Fibroblast of skin of right quadriceps (primary cell): ENCODE measurements at regions not wholly inside any gene's neighbourhood (a gene's known extent, or its start where the extent isn't known, plus 50 kb on each side); places are given as distances from the start of the nearest gene placed in this dataset.
"Not testable (repeated sequence)": the region's sequence is repeated elsewhere in the genome, so short reads cannot be mapped to it uniquely, and the experiment has no call there.

Experiments
- DNase-seq: peaks from one replicate; pipeline ENCODE4 v3.0.0-alpha.2; 2013

DNA sequence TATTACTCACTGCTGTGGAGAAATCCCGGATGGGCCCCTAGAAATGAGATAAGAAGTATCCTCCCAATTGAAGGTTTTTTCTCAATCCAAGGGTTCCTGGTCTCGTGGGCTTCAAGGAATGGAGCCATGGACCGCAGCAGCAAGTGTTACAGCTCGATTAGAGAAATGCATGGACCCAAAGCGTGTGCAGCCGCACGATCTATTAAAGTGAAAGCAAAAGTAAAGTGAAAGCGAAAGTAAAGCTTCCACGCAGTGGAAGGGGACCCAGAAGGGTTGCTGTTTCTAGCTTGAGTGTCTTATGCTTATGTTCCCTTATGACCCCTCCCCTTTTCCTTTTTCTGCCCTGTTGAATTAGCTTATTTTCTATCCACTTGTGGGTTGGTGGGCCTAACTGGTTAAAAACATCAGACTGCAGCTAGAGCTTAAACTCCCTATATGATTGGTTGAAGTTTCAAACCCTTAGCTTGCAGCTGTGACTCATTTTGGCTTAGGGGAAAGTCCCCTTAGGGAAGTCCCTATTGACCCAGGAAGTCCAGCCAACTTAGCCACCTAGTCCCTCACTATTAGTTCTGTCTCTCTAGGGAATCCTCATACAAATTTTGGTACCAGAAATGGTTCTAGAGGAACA, 1111.8 kb downstream of the TAF11L14 start:
- peak; percentile 0 for DNase-seq

DNA sequence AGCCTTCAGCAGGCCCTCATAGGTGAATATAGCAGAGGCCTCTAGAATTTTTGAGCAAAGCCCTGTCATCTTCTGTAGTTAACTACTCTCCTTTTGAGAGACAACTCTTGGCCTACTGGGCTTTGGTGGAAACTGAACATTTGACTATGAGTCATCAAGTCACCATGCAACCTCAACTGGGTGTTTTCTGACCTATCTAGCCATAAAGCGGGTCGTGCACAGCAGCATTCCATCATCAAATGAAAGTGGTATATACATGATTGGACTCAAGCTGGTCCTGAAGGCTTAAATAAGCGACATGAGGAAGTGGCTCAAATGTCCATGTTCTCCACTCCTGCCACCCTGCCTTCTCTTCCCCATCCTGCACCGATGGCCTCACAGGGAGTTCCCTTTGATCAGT, 1115.5 kb downstream of the TAF11L14 start:
- no peak for DNase-seq

DNA sequence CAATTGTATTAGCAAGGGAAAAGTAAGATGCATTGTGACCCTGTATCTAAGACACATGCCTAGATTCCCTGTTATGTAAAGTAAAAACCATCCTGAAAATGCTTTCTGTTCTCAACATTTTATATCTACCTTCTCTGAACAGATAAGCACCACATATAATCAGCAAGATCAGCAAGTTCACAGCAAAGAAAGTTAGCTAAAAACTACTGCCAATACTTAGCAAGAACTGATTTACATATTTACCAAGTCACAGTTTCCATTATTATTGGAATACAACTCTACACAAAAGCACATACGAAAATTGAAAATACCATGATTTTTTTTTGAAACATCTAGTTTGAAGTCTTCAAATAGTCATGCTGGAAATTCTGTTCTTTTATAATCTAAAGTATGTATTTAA, 1118.1 kb downstream of the TAF11L14 start:
- DNase-seq: no peak

DNA sequence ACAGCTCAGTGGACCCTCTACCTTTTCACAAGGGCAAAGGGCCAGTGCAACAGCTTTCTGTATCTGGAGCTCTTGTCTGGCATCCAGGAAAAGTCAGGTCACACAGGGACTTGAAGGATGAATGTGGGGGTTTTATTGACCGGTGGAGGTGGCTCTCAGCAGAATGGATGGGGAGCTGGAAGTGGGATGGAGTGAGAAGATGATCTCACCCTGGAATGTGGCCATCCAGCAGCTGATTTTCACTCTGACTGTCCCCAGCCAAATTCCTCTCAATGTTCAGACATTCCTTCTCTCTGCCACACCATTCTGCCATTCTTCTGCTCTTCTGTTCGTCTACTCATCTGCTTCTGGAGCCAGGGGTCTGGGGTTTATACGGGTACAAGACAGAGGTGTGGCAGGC, 1119.9 kb downstream of the TAF11L14 start:
- no peak for DNase-seq

DNA sequence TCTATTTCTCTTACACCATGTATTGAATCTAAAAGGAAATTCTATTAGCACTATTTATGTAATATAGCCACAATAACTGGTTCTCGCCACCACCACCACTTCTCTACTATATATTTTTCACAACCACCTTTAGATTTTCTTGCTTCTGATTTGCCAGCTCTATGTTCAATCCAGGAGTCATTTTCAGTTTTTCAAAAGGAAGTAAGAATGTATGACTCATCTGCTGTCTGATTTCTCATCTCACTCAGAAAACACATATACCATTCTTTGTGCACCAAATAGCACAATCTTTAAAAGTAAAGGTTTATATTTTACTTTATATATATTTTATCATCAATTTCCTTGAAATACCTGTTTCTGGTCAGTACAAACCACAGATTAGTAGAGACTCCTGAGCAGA, 1127.5 kb downstream of the TAF11L14 start:
- no peak for DNase-seq

DNA sequence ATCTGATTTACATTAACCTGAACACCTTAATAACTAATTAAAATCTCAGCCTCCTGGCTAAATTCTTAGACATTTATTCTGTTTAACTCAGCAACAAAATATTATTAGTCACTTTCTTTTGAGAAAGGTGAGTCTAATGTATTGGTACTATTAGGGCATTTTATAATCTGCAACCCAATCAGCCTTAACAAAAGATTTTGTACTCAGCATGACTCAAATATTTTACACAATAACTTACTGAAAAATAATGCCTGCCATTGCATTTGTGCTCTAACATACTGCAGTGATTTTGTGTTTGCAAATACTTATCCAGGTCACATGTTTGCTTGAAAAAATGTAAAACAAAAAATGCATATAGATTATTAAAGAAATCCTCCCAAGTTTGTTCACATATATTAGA, 1129.9 kb downstream of the TAF11L14 start:
- DNase-seq: no peak

DNA sequence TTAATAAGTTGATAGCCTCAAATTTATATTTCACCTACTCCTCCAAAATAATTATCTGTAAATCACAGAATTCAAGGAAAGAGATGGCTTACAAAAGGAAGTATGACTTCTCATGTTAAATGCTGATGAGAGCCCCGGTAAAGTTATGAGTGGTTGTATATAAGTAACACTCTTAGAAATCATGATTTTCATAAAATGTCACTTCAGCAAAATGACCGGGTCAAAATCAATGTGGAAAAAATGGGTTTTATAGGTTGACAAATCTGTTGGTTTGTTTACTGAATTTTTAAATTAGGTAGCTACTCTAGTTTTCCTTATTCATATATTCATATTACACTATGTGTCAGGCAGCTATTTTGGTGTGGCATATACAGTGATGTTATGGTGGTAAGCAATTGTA, 1131.0 kb downstream of the TAF11L14 start:
- DNase-seq: no peak

DNA sequence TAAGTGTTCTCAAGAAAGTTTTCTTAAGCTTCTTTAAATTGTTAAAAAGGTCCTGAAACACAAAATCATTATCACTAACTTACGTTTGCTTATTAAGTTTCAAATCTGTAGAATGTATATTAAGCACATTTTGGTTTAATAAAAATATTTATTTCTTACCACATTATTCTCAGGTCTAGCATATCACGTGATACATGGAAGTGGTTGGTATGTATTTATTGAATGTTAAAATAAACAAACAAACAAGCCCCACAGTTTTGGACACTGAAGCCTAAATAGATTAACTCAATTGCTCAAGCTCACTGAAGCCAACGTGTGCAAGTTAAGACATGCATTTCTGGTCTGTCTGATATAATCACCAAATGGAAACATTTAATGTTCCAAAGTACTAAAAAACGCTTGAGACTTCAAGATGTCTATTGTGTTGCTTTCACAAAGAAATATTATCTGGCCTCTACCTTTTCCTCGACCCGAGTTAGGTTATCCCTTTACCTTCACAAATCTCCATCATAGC, 1136.9 kb downstream of the TAF11L14 start:
- no peak for DNase-seq

DNA sequence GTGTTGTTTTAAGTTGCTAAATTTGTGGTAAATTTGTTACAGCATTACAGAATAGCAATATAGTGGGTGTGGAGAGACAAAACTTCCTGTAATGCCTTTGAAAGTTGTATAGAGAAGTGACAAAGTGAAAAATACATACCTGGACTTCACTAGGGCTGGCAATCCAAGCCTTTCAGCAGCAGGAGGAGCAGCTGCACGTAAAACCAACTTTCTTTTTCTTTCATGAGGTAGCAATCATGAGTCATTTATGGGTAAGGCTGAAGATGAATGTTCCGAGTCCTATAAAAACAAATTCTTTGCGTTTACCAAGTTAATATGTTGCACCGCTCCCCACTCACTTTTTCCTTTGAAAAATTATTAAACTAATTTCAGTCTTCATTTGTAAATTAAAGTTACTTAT, 1138.2 kb downstream of the TAF11L14 start:
- peak; percentile 4 for DNase-seq

DNA sequence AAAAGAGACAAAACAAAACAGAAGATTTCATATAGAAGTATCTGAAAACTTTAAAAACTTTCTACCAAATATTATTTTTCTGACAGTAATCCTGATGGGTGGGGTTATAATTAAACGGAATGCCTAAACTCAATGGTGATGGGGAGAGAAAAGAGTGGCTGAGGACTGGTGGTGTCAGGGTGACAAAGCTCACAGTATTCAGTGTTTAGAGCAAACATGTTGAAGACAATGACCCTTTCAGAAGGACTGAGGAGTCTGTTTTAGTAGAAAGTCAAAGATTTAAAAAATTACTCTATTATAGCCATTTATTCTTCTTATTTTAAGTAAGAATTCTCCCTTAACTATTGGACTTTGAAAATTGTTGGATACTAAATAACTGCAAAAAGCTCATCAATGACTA, 1144.0 kb downstream of the TAF11L14 start:
- no peak for DNase-seq

DNA sequence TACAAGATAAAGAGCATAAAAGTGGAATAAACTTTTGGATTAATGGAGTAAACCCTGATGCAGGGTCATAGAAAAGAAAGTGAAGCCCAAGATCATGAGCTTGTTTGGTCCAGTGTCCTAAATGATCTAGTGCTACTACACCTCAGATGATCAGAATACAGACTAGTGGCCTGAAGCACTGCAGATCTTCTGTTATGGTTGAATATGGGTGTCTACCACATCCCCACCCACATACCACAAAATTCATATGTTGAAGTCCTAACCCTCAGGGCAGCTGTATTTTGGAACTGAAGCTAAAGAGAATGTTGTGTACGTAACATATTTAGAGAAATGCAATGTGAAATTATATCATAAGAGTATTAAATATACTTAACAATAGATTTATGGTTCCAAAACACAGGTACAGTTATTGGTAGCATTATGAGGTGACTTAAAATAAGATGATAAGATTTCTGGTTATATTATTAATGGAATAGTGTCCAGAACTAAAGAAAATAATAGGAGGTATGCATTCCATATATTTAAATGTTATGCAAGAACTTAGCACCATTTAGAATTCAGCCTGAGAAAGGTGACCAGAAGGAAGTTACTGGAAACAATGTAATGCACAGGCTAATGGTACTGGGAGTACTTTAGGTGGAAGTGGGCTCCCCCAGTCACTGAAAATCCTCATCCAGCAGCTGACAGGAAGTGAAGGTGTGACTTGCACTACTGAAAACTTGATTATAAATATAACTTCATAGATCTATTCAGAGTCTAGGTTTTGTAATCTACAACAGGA, 1155.1 kb downstream of the TAF11L14 start:
- no peak for DNase-seq

DNA sequence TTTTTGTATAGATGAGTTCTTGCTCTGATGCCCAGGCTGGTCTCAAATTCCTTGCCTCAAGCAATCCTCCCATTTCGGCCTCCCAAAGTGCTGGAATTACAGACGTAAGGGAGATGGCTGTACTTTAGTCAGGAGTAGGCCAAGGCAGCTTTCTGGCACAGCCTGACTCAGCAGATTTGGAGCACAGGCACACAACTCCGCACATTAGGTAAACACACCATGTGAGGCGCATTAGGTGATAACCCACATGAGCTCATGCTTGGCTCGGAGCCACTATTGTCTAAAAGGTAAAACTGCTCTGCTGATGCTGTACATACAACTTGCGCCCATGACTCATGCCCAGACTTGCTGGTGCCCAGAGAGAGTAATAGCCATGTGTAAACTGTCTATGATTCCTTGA, 1157.9 kb downstream of the TAF11L14 start:
- DNase-seq: no peak

DNA sequence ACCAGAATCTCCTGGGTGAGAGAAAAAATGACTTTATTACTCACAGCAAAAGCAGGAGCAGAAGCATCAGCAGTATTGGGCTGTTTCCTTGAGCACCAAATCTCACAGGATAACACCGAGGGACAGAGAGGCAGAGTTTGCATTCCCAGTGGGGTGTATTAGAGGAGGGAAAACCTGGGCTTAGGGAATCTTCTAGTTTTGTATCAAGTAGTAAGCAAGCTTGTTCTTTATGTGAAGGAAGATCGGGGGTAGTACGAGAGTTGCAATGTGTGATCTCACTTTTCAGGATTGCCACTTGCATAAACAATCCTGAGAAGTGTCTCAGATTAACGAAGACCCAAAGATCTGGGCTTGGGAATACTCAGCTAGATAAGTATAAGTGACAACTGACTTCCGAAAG, 1163.0 kb downstream of the TAF11L14 start:
- DNase-seq: peak; percentile 1

DNA sequence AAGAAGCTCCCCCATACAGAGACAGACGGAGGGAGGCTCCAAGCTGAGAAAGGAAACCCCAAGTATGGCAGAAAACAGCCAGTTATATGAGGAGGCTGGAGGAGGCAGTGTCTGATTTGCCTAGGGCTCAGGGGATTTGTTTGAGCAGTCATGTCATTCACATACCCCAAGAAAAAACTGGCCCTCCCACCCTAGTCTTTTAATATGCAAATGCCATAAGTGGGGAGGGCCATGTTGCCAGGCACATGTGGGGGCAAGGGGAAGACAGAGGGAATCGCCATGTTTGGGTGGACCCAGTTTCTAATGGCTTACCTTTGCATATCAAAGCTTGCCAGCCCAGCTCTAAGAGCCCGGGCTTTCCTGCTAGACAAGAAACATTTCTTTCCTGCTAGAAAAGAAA, 1163.8 kb downstream of the TAF11L14 start:
- no peak for DNase-seq

DNA sequence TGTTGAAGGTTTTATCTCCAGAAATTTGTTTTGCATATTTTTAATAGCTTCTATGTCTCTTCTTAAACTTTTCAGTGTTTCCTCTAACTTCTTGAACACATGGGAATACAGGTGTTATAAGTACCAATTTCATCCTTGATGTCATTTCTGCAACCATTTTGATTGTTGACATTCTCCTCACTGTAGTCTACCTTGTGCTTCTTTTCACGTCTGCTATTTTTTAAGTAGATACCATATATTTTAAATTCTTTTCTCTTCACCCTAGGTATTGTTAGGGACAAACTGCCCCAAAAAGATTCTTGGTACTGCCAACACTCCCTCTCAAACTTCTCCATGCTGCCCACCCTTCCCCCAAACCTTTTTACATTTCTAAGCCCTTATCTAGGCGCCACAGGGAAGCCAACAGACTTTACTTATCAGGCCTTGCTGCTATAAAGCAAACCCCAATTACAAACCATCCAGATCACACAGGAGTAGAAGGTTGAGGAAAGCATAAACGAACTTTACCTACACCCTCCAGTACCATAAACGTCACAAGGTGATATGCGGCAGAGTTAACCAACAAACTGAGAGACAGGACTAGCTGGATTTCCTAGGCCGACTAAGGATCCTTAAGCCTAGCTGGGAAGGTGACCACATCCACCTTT, 1165.3 kb downstream of the TAF11L14 start:
- DNase-seq: no peak

DNA sequence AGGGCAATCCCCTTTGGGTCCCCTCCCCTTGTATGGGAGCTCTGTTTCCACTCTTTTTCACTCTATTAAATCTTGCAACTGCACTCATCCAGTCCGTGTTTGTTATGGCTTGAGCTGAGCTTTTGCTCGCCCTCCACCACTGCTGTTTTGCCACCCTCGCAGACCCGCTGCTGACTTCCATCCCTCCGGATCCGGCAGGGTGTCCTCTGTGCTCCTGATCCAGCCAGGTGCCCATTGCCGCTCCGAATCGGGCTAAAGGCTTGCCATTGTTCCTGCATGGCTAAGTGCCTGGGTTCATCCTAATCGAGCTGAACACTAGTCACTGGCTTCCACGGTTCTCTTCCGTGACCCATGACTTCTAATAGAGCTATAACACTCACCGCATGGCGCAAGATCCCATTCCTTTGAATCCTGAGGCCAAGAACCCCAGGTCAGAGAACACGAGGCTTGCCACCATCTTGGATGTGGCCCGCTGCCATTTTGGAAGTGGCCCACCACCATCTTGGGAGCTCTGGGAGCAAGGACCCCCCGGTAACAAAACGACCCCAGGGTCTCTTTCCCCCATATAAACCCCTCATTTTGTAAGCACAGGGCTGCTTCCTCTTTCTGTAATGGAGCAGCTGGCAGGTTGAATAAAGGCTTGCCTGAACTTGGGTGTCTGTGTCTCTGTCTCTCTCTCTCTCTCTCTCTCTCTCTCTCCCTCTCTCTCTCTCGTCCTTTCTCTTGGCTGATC, 1166.2 kb downstream of the TAF11L14 start:
- no peak for DNase-seq

DNA sequence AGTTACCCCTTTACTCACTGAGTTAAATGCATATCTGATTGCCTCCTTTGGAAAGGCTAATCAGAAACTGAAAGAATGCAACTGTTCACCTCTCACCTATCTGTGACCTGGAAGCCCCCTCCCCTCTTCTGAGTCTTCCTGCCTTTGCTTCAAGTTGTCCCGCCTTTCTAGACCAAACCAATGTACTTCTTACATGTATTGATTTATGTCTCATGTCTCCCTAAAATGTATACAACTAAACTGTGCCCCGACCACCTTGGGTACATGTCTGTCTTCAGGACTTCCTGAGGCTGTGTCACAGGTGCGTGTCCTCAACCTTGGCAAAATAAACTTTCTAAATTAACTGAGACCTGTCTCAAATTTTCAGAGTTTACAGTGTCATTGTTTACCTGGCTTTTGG, 1167.2 kb downstream of the TAF11L14 start:
- DNase-seq: not testable (repeated sequence)

DNA sequence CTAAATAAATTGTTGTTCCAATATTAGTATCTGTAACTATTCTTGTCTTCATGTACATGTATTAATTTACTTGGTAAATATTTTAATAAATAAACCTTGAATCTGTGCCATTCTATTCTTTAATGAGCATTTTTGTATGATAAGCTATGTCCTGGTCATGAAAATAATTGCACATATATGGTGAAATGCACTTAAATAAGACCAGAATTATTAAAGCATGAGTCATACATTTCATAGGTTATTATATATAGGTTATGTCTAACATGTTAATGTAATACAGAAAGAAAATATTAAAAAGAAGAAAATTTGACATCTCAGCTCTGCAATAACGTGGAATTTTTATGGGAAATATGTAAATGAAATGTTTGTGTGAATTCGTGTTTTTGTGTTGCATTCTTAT, 1168.1 kb downstream of the TAF11L14 start:
- no peak for DNase-seq

DNA sequence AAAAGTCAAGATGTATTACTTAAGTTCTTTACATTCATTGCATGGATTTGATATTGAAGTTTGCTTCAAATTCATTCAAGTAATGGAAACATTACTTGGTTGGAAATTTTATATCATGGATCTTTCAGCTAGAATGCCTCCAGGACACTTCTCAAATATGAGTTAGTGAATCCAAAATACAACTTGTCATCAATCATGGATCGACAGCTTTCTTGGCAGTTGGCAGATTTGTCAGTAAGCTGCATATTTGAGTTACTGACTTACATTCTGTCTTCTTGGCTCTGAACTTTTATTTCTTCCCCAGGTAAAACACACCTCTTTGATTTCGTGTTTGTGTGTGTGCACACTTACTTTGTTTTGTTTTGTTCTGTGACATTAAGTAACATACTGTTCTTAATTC, 1171.1 kb downstream of the TAF11L14 start:
- DNase-seq: no peak

DNA sequence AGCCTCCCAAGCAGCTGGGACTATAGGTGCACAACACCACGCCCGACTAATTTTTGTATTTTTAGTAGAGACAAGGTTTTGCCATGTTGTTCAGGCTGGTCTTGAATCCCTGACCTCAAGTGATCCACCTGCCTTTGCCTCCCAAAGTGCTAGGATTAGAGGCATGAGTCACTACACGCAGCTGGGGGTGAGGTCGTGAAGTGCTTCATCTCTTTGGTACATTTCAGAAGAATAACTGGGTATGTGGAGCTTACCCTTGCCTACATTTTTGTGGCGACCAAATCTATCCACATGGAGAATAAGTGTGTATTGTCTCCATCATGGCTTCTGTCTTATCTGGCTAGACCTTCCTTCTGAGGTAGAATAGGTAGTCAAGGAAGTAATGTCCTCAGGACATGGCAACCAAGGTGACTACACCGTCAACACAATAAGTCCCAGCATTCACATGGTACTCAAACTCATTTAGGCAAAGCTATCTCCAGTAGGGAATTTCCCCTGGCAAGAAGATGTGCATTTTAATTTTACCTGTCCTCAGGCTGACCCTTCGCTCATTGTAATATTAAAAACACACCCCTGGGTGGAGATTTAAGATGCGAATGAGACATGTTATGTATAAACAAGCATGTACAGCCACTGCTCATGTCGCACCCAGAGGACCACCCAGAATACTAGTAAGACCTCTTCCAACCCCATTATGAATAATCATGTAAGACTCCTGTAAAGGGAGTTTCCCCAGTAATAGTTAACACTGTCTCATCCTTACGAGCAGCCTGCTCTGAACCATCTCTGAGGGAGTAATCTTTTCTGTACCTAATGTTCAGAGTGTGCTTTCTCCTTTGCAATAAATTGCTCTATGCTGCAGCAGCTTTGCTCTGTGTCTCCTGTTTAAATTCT, 1173.2 kb downstream of the TAF11L14 start:
- no peak for DNase-seq

DNA sequence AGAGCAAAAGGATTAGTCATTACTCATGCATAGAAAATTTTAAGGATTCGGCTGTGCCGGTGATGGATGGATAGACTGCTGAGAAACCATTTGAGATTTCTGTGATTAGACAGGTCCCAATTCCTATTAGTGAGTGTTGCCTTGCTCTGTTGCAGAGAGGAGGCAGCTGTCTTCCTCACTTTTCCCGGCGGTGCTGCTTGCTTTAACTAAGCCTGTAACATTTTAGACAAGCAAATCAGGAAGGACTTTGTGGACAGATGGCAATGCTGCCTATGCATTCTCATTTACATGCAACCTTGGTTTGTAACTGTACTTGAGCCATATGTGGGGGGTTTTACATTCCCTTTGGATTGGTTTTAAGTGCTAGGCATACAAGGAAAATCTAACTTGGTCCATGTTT, 1176.3 kb downstream of the CDH18 start:
- DNase-seq: no peak

DNA sequence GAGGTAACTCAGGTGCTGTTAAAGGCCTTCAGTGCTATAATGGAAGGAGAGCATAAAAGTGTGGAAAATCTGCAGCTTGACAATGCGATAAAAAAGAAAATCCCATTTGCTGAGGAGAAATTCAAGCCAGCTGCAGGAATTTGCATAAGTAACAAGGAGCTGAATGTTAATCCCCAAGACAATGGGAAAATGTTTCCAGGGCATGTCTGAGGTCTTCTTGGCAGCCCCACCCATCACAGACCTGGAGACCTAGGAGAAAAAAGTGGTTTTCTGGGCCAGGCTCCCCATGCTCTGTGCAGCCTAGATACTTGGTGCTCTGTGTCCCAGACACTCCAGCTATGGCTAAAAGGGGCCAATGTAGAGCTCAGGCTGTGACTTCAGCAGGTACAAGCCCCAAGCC, 1159.6 kb downstream of the CDH18 start:
- no peak for DNase-seq
